HFF-Myc (cell line): ENCODE measurements at regions not wholly inside any gene's neighbourhood (a gene's known extent, or its start where the extent isn't known, plus 50 kb on each side); places are given as distances from the start of the nearest gene placed in this dataset.
"Not testable (repeated sequence)": the region's sequence is repeated elsewhere in the genome, so short reads cannot be mapped to it uniquely, and the experiment has no call there.

ENCODE experiments used
- DNase-seq: peaks from one replicate; pipeline ENCODE4 v3.0.0-alpha.2; 2011; ENCODE audit warnings: low read depth; ENCODE audit errors: extremely low read depth
- H3K4me3 ChIP-seq: replicated peaks from 2 replicates; pipeline ENCODE4 v1.5.1; 2011; ENCODE audit warnings: low read depth, mild to moderate bottlenecking, control low read depth, low read length
- TF ChIP-seq, protein P1 (sequence below): IDR thresholded peaks from 2 replicates; pipeline ENCODE4 v1.5.1; 2012; ENCODE audit warnings: mild to moderate bottlenecking, low read depth, low read length, control low read depth; ENCODE audit errors: missing control alignments

GRCh38 chrX:5314148-5314547 lies 914.5 kb downstream of the NLGN4X start:
- TF ChIP-seq, protein P1, sequence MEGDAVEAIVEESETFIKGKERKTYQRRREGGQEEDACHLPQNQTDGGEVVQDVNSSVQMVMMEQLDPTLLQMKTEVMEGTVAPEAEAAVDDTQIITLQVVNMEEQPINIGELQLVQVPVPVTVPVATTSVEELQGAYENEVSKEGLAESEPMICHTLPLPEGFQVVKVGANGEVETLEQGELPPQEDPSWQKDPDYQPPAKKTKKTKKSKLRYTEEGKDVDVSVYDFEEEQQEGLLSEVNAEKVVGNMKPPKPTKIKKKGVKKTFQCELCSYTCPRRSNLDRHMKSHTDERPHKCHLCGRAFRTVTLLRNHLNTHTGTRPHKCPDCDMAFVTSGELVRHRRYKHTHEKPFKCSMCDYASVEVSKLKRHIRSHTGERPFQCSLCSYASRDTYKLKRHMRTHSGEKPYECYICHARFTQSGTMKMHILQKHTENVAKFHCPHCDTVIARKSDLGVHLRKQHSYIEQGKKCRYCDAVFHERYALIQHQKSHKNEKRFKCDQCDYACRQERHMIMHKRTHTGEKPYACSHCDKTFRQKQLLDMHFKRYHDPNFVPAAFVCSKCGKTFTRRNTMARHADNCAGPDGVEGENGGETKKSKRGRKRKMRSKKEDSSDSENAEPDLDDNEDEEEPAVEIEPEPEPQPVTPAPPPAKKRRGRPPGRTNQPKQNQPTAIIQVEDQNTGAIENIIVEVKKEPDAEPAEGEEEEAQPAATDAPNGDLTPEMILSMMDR: no peak
- DNase-seq: no peak
- H3K4me3 ChIP-seq: no peak overlapping the region

DNA sequence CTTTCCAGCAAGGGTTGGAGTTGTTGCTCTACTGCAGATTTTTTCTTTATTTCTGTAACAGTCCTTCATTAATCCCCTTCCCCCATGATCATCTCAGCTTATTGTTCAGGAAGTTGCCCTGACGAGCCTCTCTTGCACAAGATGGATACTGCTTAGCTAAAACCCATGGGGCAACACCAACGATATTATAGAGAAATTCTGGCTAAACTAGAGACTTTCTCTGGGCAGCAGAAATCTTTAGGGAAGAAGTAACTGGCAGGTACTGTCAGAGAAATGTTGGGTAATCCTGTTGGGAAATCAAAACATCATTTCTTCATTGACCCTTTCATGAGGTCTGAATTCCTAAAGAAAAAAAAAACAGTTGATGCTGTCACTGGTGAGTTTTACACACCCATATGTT lies 921.3 kb downstream of the NLGN4X start:
- TF ChIP-seq, protein P1: no peak
- no peak for DNase-seq

GRCh38 chrX:5306654-5307121 lies 922.0 kb downstream of the NLGN4X start:
- no peak for DNase-seq
- TF ChIP-seq, protein P1: no peak
- no peak overlapping the region for H3K4me3 ChIP-seq

More for the DNA sequence above, 921.3 kb downstream of the NLGN4X start:
- no peak overlapping the region for H3K4me3 ChIP-seq

GRCh38 chrX:5305452-5305851 lies 923.2 kb downstream of the NLGN4X start:
- H3K4me3 ChIP-seq: no peak overlapping the region
- DNase-seq: no peak
- TF ChIP-seq, protein P1: no peak

GRCh38 chrX:5295004-5295403 lies 933.7 kb downstream of the NLGN4X start:
- H3K4me3 ChIP-seq: no peak overlapping the region
- no peak for DNase-seq
- TF ChIP-seq, protein P1: no peak

- TF ChIP-seq, protein P1: no peak
- no peak overlapping the region for H3K4me3 ChIP-seq
- DNase-seq: no peak
These were observed 938.0 kb downstream of the NLGN4X start for GRCh38 chrX:5290635-5291034.

GRCh38 chrX:5289949-5290348 lies 938.7 kb downstream of the NLGN4X start:
- not testable (repeated sequence) for DNase-seq, H3K4me3 ChIP-seq
